SK-N-SH (cell line): ENCODE measurements at regions not wholly inside any gene's neighbourhood (a gene's known extent, or its start where the extent isn't known, plus 50 kb on each side); places are given as distances from the start of the nearest gene placed in this dataset.
"Not testable (repeated sequence)": the region's sequence is repeated elsewhere in the genome, so short reads cannot be mapped to it uniquely, and the experiment has no call there.

ENCODE experiments used
- CTCF ChIA-PET: fragments of 300-600, 350-600 bp; formaldehyde crosslinking; extraction: SDS; loops from one replicate; lab custom pipeline; 2021; lab: Yijun Ruan, JAX
- POLR2A ChIA-PET: fragments of 350-600 bp; sonication (Branson Sonifier 250); formaldehyde crosslinking; extraction: SDS; loops from one replicate; lab custom pipeline; 2020; ENCODE audit warnings: antibody characterized with exemption, inconsistent platforms; lab: Yijun Ruan, JAX
- DNase-seq: peaks from one replicate; pipeline ENCODE4 v3.0.0; 2012
- H2AFZ ChIP-seq: fragments of 200-600 bp; sonication (generic); 2 replicates; pipeline ENCODE4 v1.8.1; 2016; ENCODE audit warnings: antibody characterized with exemption, mild to moderate bottlenecking, low read depth
- H3F3A ChIP-seq: fragments of 200-600 bp; sonication (generic); replicated peaks from 2 replicates; pipeline ENCODE3; 2016; ENCODE audit warnings: antibody characterized with exemption, mild to moderate bottlenecking; ENCODE audit not compliant: insufficient read depth
- H3K27ac ChIP-seq, 2 experiments: fragments of 200-500 bp in 1 of 2; fragments of 200-600 bp in 1 of 2; sonication (Bioruptor generic) in 1 of 2; sonication (generic), shearing (Covaris generic) in 1 of 2; 2 replicates each; pipeline versions ENCODE4 v1.5.1 to v1.6.1; 2014 to 2016; ENCODE audit warnings: low read depth in 2 of 2, inconsistent platforms in 1 of 2, low read length in 1 of 2, mild to moderate bottlenecking in 1 of 2, mixed read lengths in 1 of 2
- H3K27me3 ChIP-seq: fragments of 200-600 bp; sonication (generic), shearing (Covaris generic); 2 replicates; pipeline ENCODE4 v1.6.1; 2016; ENCODE audit warnings: mixed run types; ENCODE audit not compliant: insufficient read depth
- H3K36me3 ChIP-seq, 2 experiments: fragments of 200-500 bp in 1 of 2; fragments of 200-600 bp in 1 of 2; sonication (Bioruptor generic) in 1 of 2; sonication (generic) in 1 of 2; replicated peaks in 1 of 2; 2 replicates each; pipeline versions ENCODE3 to v1.5.1; 2014 to 2016; ENCODE audit warnings: low read length in 1 of 2, mild to moderate bottlenecking in 1 of 2; ENCODE audit not compliant: insufficient read depth in 2 of 2, control insufficient read depth in 1 of 2
- H3K4me1 ChIP-seq, 2 experiments: fragments of 200-500 bp in 1 of 2; fragments of 200-600 bp in 1 of 2; sonication (Bioruptor generic) in 1 of 2; sonication (generic), shearing (Covaris generic) in 1 of 2; 2 replicates each; pipeline versions ENCODE4 v1.5.1 to v1.6.1; 2014 to 2016; ENCODE audit warnings: low read depth in 1 of 2, low read length in 1 of 2, mixed run types in 1 of 2; ENCODE audit not compliant: insufficient read depth in 2 of 2, control insufficient read depth in 1 of 2
- H3K4me2 ChIP-seq: fragments of 200-600 bp; sonication (generic), shearing (Covaris generic); 2 replicates; pipeline ENCODE4 v1.6.1; 2017; ENCODE audit warnings: mixed run types
- H3K4me3 ChIP-seq, 2 experiments: fragments of 200-500 bp in 1 of 2; fragments of 200-600 bp in 1 of 2; sonication (Bioruptor generic) in 1 of 2; sonication (generic), shearing (Covaris generic) in 1 of 2; 2 replicates each; pipeline versions ENCODE4 v1.5.1 to v1.8.1; 2014 to 2016; ENCODE audit warnings: low read depth in 2 of 2, inconsistent platforms in 1 of 2, low read length in 1 of 2, mild to moderate bottlenecking in 1 of 2, mixed read lengths in 1 of 2, moderate library complexity in 1 of 2
- H3K79me2 ChIP-seq: fragments of 200-600 bp; sonication (generic); 2 replicates; pipeline ENCODE4 v1.8.1; 2017; ENCODE audit warnings: mild to moderate bottlenecking; ENCODE audit not compliant: insufficient read depth
- H3K9ac ChIP-seq: fragments of 200-600 bp; sonication (generic); 2 replicates; pipeline ENCODE4 v1.6.1; 2017; ENCODE audit warnings: mixed run types
- H3K9me2 ChIP-seq: fragments of 200-600 bp; sonication (generic); 2 replicates; pipeline ENCODE4 v1.6.1; 2017; ENCODE audit warnings: mixed run types
- H3K9me3 ChIP-seq: fragments of 200-600 bp; sonication (generic); 2 replicates; pipeline ENCODE4 v1.6.1; 2017; ENCODE audit warnings: mixed run types, mild to moderate bottlenecking, moderate library complexity
- H4K20me1 ChIP-seq: fragments of 200-600 bp; sonication (generic); 2 replicates; pipeline ENCODE4 v1.6.1; 2017; ENCODE audit warnings: mild to moderate bottlenecking, mixed run types; ENCODE audit not compliant: insufficient read depth
- CHD2 ChIP-seq: fragments of 150-350 bp; IDR thresholded peaks from 2 replicates; pipeline ENCODE4 v1.6.1; 2018; ENCODE audit warnings: low read length; ENCODE audit not compliant: partially characterized antibody
- ELF1 ChIP-seq: IDR thresholded peaks from 2 replicates; pipeline ENCODE4 v1.4.0; 2012
- FOSL2 ChIP-seq: IDR thresholded peaks from 2 replicates; pipeline ENCODE4 v1.4.0; 2012; ENCODE audit warnings: low read depth, mild to moderate bottlenecking, moderate library complexity, borderline replicate concordance
- FOXM1 ChIP-seq: IDR thresholded peaks from 2 replicates; pipeline ENCODE4 v1.4.0; 2012; ENCODE audit warnings: low read depth, mild to moderate bottlenecking
- GATA2 ChIP-seq: sonication (generic); formaldehyde crosslinking; IDR thresholded peaks from 2 replicates; pipeline ENCODE4 v1.5.0; 2020; ENCODE audit warnings: mild to moderate bottlenecking, missing genetic modification reagents
- NRF1 ChIP-seq: IDR thresholded peaks from 2 replicates; pipeline ENCODE4 v1.6.1; 2012; ENCODE audit warnings: low read depth, mild to moderate bottlenecking, low read length
- RFX5 ChIP-seq: IDR thresholded peaks from 2 replicates; pipeline ENCODE4 v1.6.1; 2012; ENCODE audit warnings: mild to moderate bottlenecking, improper control_type of control experiment, low read length
- SIN3A ChIP-seq: IDR thresholded peaks from 2 replicates; pipeline ENCODE4 v1.6.1; 2012; ENCODE audit warnings: low read depth, mild to moderate bottlenecking, low read length, moderate library complexity, borderline replicate concordance
- SMC3 ChIP-seq: IDR thresholded peaks from 2 replicates; pipeline ENCODE4 v1.6.1; 2012; ENCODE audit warnings: low read depth, low read length, improper control_type of control experiment
- TEAD4 ChIP-seq: IDR thresholded peaks from 2 replicates; pipeline ENCODE4 v1.4.0; 2012; ENCODE audit warnings: mild to moderate bottlenecking, borderline replicate concordance; ENCODE audit not compliant: insufficient read depth
- WGBS: methylation state at CpG from one replicate; pipeline ENCODE4 v1.1.6; 2017; ENCODE audit warnings: low lambda C conversion rate; 5-methylcytosine and 5-hydroxymethylcytosine counted together
- TF ChIP-seq, protein P1 (sequence below): fragments of 150-350 bp; IDR thresholded peaks from 2 replicates; pipeline ENCODE4 v1.6.1; 2017; ENCODE audit warnings: antibody characterized with exemption, low read length, low read depth, borderline replicate concordance
- TF ChIP-seq, protein P2 (sequence below): IDR thresholded peaks from 2 replicates; pipeline ENCODE4 v1.4.0; 2012; ENCODE audit warnings: low read depth, borderline replicate concordance
- TF ChIP-seq, protein P3 (sequence below): IDR thresholded peaks from 2 replicates; pipeline ENCODE4; 2012

DNA sequence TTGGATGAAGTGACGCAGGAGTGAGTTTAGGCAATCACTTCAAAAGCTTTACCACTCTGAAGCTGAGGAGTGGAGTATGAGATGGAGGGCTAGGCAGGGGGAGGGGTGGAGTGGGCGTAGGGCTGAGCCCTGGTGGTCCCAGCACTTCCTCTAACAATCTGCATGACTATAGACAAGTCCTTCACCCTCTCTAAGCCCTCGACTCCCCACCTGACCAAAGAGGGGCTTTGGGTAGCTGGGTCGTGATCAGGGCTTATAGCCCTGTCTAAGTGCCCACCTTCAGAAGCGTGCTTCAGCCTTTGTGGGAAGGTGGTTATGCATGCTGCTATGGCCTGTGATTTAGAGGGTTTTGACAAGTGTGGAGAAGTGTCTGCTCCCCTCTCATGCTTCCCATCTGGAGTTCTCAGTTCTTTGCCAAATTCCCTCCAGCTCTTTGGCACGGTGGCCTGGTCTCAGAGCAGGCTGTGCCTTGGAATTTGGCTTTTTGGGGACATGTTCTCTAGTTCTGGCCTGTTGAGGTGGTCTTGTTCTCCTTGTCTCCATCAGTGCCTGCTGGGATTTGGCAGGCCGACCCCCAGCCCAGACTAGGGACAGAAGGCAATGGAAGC, 53.0 kb downstream of the ACTBL2 start:
- Histone ChIP-seq H3K27ac (no peak overlapping the region), H3K27me3 (no peaks in the 10 kb centered on the region), H3K4me3 (no peak overlapping the region), H3K9me3 (no peaks in the 10 kb centered on the region), H3K4me1 (peaks cover 0 to 14% of the 10 kb centered on the region in 2 experiments), H3K9ac (no peak overlapping the region), H2AFZ (no peak overlapping the region), H3K36me3 (no peaks in the 10 kb centered on the region), H3F3A (peaks cover 14% of the 10 kb centered on the region), H3K9me2 (no peaks in the 10 kb centered on the region), H3K79me2 (no peaks in the 10 kb centered on the region), H3K4me2 (no peak overlapping the region), H4K20me1 (no peaks in the 10 kb centered on the region)
- TF ChIP-seq TEAD4 (no peak), RFX5 (no peak), SMC3 (no peak), GATA2 (no peak), FOXM1 (no peak)
- TF ChIP-seq, protein P1, sequence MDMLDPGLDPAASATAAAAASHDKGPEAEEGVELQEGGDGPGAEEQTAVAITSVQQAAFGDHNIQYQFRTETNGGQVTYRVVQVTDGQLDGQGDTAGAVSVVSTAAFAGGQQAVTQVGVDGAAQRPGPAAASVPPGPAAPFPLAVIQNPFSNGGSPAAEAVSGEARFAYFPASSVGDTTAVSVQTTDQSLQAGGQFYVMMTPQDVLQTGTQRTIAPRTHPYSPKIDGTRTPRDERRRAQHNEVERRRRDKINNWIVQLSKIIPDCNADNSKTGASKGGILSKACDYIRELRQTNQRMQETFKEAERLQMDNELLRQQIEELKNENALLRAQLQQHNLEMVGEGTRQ: no peak
- TF ChIP-seq, protein P2, sequence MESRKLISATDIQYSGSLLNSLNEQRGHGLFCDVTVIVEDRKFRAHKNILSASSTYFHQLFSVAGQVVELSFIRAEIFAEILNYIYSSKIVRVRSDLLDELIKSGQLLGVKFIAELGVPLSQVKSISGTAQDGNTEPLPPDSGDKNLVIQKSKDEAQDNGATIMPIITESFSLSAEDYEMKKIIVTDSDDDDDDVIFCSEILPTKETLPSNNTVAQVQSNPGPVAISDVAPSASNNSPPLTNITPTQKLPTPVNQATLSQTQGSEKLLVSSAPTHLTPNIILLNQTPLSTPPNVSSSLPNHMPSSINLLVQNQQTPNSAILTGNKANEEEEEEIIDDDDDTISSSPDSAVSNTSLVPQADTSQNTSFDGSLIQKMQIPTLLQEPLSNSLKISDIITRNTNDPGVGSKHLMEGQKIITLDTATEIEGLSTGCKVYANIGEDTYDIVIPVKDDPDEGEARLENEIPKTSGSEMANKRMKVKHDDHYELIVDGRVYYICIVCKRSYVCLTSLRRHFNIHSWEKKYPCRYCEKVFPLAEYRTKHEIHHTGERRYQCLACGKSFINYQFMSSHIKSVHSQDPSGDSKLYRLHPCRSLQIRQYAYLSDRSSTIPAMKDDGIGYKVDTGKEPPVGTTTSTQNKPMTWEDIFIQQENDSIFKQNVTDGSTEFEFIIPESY: no peak
- ChIA-PET CTCF (interaction anchor here (0.6 to 1.2 kb wide), 3 partner anchors 131 to 751 kb away, joined by 3 read pairs; no protein-coding TSS in a partner anchor), POLR2A (no interaction called here)
- WGBS: 80% methylated on average over 5 of the region's 7 CpGs
- no peak for DNase-seq

DNA sequence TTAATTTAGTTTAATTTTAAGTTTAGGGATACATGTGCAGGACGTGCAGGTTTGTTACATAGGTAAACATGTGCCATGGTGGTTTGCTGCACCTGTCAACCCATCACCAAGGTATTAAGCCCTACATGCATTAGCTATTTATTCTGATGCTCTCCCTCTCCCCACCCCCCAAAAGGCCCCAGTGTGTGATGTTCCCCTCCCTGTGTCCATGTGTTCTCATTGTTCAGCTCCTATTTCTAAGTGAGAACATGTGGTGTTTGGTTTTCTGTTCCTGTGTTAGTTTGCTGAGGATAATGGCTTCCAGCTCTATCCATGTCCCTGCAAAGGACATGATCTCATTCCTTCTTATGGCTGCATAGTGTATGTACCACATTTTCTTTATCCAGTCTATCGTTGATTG, 53.6 kb downstream of the ACTBL2 start:
- H3K4me3 ChIP-seq, H3K4me2 ChIP-seq, H3K9me3 ChIP-seq, H3K79me2 ChIP-seq, H3K9ac ChIP-seq, DNase-seq, H3K36me3 ChIP-seq, H3K4me1 ChIP-seq, H3K9me2 ChIP-seq, H2AFZ ChIP-seq, H3K27ac ChIP-seq, H4K20me1 ChIP-seq, H3K27me3 ChIP-seq, POLR2A ChIA-PET: not testable (repeated sequence)
- WGBS: 95% methylated on average over 2 of the region's 2 CpGs
- H3F3A ChIP-seq: peaks cover 11% of the 10 kb centered on the region
- CTCF ChIA-PET: interaction anchor here (0.6 kb wide), 1 partner anchor 751 kb away, joined by 3 read pairs; no protein-coding TSS in a partner anchor

DNA sequence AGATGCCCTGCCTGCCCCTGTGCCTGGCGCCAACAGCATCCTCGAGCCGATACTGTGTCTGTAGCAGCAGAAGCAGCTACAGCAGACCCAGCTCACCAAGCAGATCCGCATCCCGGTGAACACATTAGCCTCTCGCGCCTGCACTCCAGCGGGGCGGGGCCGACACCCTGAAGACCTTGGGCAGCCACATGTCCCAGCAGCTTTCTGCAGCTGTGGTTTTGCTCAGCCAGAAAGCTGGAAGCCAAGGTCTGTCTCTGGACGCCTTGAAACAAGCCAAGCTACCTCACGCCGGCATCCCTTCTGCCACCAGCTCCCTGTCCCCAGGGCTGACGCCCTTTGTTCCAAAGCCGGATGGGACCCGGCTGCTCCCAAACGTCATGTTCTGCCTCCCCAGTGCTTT, 59.6 kb downstream of the ACTBL2 start:
- TF ChIP-seq CHD2: no peak
- TF ChIP-seq SIN3A: no peak
- no peak for TF ChIP-seq FOSL2
- TF ChIP-seq, protein P3, sequence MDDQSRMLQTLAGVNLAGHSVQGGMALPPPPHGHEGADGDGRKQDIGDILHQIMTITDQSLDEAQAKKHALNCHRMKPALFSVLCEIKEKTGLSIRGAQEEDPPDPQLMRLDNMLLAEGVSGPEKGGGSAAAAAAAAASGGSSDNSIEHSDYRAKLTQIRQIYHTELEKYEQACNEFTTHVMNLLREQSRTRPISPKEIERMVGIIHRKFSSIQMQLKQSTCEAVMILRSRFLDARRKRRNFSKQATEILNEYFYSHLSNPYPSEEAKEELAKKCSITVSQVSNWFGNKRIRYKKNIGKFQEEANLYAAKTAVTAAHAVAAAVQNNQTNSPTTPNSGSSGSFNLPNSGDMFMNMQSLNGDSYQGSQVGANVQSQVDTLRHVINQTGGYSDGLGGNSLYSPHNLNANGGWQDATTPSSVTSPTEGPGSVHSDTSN: no peak
- TF ChIP-seq ELF1: no peak
- TF ChIP-seq NRF1: no peak
- Histone ChIP-seq H2AFZ (no peak overlapping the region), H3K27me3 (no peaks in the 10 kb centered on the region), H3K4me2 (no peak overlapping the region), H3K79me2 (no peaks in the 10 kb centered on the region), H3K9me2 (no peaks in the 10 kb centered on the region), H3K9ac (no peak overlapping the region), H3K27ac (no peak overlapping the region), H3K4me3 (no peak overlapping the region), H4K20me1 (no peaks in the 10 kb centered on the region), H3K4me1 (no peaks in the 10 kb centered on the region; a peak in 1 of 4 replicates), H3F3A (no peaks in the 10 kb centered on the region), H3K36me3 (no peaks in the 10 kb centered on the region), H3K9me3 (no peaks in the 10 kb centered on the region)
- WGBS: 85% methylated on average over 6 of the region's 17 CpGs
- no peak for DNase-seq
- POLR2A ChIA-PET: no interaction called here
- CTCF ChIA-PET: interaction anchor here (1.9 kb wide), 1 partner anchor 1038 kb away, joined by 5 read pairs; no protein-coding TSS in a partner anchor
